ENCODE measurements at regions not wholly inside any gene's neighbourhood (a gene's known extent, or its start where the extent isn't known, plus 50 kb on each side); places are given as distances from the start of the nearest gene placed in this dataset.

- Histone ChIP-seq H3K36me3 (ENCODE audit: insufficient read depth, low read length) (no peaks in the 10 kb centered on the region), H3K27ac (no peak overlapping the region), H3K9me3 (ENCODE audit: low read depth, low read length) (no peaks in the 10 kb centered on the region), H3K9ac (ENCODE audit: insufficient read length) (no peak overlapping the region), H3K4me3 (no peak overlapping the region)
- no peak for TF ChIP-seq FOXP2 (optimal IDR thresholded peaks at IDR 0.05; ENCODE audit: control extremely low read depth, extremely low read length, insufficient read depth)
- TF ChIP-seq EZH2 (IDR thresholded peaks at IDR 0.05) = no peak
- no peak for TF ChIP-seq POLR2AphosphoS5 (IDR thresholded peaks at IDR 0.05; ENCODE audit: borderline replicate concordance, low read depth, low read length)
- no peak for DNase-seq (ENCODE audit: low read depth, low spot score)
These were observed 79.6 kb upstream of the NECTIN1 start for GRCh38 chr11:119808407-119809185.

DNA sequence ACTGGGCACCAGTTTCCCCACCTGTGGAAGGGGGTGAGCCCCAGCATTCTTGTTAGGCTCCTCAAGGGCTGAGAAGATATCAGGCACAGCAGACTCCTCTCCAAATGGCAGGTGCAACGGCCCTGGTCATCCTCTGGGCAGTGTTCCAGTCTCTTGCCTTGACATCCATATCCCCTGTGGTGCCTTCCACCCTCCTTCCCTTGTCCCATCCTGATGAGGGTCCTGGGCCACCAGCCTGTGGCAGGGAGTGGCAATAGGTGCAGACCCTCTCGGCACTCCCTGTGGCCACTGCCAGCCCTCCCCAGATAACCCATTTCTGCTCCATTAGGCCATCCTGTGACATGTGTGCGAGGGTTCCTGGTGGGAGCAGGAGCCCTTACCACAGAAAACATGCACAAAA, 78.8 kb upstream of the NECTIN1 start:
- no peak overlapping the region for H3K27ac ChIP-seq
- no peak for TF ChIP-seq POLR2AphosphoS5 (IDR thresholded peaks at IDR 0.05; ENCODE audit: borderline replicate concordance, low read depth, low read length)
- TF ChIP-seq EZH2 (IDR thresholded peaks at IDR 0.05) = no peak
- no peak for TF ChIP-seq FOXP2 (optimal IDR thresholded peaks at IDR 0.05; ENCODE audit: control extremely low read depth, extremely low read length, insufficient read depth)
- no peak overlapping the region for H3K9ac ChIP-seq (ENCODE audit: insufficient read length)
- no peaks in the 10 kb centered on the region for H3K9me3 ChIP-seq (ENCODE audit: low read depth, low read length)
- H3K36me3 ChIP-seq (ENCODE audit: insufficient read depth, low read length) = no peaks in the 10 kb centered on the region
- DNase-seq (ENCODE audit: low read depth, low spot score) = no peak
- no peak overlapping the region for H3K4me3 ChIP-seq

DNA sequence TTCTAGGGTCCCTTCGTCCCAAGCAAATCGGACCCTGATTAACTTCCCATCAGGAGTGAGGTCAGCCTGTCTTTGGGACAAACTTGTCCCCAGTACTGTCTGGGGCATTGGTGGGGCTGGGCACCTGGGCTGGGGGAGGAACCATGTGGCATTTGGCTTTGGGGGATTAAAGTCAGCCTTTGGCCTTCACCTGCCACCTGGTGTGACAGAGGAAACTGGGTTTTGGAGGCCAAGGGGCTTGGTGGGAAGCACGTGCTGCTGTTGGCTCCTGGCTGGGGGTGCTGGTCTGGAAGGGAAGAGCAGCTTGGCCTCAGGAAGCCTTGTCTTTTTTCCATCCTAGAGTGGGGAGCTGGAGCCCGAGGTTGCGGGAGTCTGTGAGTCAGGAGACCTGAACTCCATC, 78.4 kb upstream of the NECTIN1 start:
- Histone ChIP-seq H3K36me3 (ENCODE audit: insufficient read depth, low read length) (no peaks in the 10 kb centered on the region), H3K4me3 (no peak overlapping the region), H3K9ac (ENCODE audit: insufficient read length) (no peak overlapping the region), H3K9me3 (ENCODE audit: low read depth, low read length) (no peaks in the 10 kb centered on the region), H3K27ac (no peak overlapping the region)
- TF ChIP-seq EZH2 (IDR thresholded peaks at IDR 0.05) = no peak
- TF ChIP-seq POLR2AphosphoS5 (IDR thresholded peaks at IDR 0.05; ENCODE audit: borderline replicate concordance, low read depth, low read length) = no peak
- no peak for TF ChIP-seq FOXP2 (optimal IDR thresholded peaks at IDR 0.05; ENCODE audit: control extremely low read depth, extremely low read length, insufficient read depth)
- DNase-seq (ENCODE audit: low read depth, low spot score) = no peak

DNA sequence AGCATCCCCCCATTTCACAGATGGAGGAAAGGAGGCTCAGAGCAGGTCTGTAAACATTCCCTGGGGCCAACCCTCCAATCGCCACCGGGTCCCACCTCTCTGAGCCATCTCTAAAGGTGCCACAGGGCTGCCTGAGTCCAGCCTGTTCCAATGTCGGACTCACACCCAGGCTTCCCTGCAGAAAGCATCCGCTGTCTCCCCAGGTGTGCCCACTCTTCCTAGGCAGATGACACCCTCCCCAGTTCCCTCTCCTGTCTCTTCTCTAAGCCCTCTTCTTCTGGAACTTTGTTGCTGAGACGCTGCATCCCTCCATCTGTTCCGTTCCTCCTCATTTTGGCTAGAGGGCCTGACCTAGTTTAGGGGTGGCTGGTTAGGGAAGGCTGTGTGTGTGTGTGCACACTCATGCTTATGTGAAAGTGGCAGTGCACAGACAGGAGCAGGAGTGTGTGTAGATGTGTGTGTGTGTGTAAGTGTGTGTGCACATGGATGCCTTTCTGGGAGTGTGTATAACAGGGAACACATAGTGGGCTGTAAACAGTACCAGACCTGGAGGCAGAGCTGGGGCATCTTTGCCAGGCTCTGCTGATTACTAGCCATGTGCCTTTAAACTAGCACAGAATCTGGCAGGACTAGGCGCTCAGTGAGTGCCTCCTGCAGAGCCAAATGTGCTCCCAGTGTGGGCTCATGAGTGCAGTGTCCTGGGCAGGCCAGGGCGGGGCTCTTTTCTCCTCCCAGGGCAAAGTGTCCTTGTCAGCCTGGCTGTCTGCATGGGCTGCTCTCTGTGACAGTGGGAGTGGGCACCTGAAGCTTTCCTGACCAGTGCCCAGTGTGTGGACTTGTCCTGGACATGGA, 77.3 kb upstream of the NECTIN1 start:
- no peak for DNase-seq (ENCODE audit: low read depth, low spot score)
- Histone ChIP-seq H3K27ac (no peak overlapping the region), H3K9ac (ENCODE audit: insufficient read length) (no peak overlapping the region), H3K36me3 (ENCODE audit: insufficient read depth, low read length) (no peaks in the 10 kb centered on the region), H3K9me3 (ENCODE audit: low read depth, low read length) (no peaks in the 10 kb centered on the region), H3K4me3 (no peak overlapping the region)
- TF ChIP-seq POLR2AphosphoS5 (IDR thresholded peaks at IDR 0.05; ENCODE audit: borderline replicate concordance, low read depth, low read length) = no peak
- TF ChIP-seq FOXP2 (optimal IDR thresholded peaks at IDR 0.05; ENCODE audit: control extremely low read depth, extremely low read length, insufficient read depth) = no peak
- no peak for TF ChIP-seq EZH2 (IDR thresholded peaks at IDR 0.05)

- H3K9me3 ChIP-seq (ENCODE audit: low read depth, low read length) = no peaks in the 10 kb centered on the region
- no peak for TF ChIP-seq POLR2AphosphoS5 (IDR thresholded peaks at IDR 0.05; ENCODE audit: borderline replicate concordance, low read depth, low read length)
- TF ChIP-seq FOXP2 (optimal IDR thresholded peaks at IDR 0.05; ENCODE audit: control extremely low read depth, extremely low read length, insufficient read depth) = no peak
- no peak for TF ChIP-seq EZH2 (IDR thresholded peaks at IDR 0.05)
- no peak overlapping the region for H3K27ac ChIP-seq
- no peak overlapping the region for H3K4me3 ChIP-seq
- H3K36me3 ChIP-seq (ENCODE audit: insufficient read depth, low read length) = no peaks in the 10 kb centered on the region
- H3K9ac ChIP-seq (ENCODE audit: insufficient read length) = no peak overlapping the region
- DNase-seq (ENCODE audit: low read depth, low spot score) = no peak
These were observed 76.7 kb upstream of the NECTIN1 start for GRCh38 chr11:119805663-119806062.

GRCh38 chr11:119804698-119805097, 75.7 kb upstream of the NECTIN1 start:
- H3K4me3 ChIP-seq = no peak overlapping the region
- H3K9me3 ChIP-seq (ENCODE audit: low read depth, low read length) = no peaks in the 10 kb centered on the region
- TF ChIP-seq POLR2AphosphoS5 (IDR thresholded peaks at IDR 0.05; ENCODE audit: borderline replicate concordance, low read depth, low read length) (no peak), FOXP2 (optimal IDR thresholded peaks at IDR 0.05; ENCODE audit: control extremely low read depth, extremely low read length, insufficient read depth) (no peak), EZH2 (IDR thresholded peaks at IDR 0.05) (no peak)
- no peak for DNase-seq (ENCODE audit: low read depth, low spot score)
- no peak overlapping the region for H3K27ac ChIP-seq
- H3K36me3 ChIP-seq (ENCODE audit: insufficient read depth, low read length) = no peaks in the 10 kb centered on the region
- H3K9ac ChIP-seq (ENCODE audit: insufficient read length) = no peak overlapping the region

DNA sequence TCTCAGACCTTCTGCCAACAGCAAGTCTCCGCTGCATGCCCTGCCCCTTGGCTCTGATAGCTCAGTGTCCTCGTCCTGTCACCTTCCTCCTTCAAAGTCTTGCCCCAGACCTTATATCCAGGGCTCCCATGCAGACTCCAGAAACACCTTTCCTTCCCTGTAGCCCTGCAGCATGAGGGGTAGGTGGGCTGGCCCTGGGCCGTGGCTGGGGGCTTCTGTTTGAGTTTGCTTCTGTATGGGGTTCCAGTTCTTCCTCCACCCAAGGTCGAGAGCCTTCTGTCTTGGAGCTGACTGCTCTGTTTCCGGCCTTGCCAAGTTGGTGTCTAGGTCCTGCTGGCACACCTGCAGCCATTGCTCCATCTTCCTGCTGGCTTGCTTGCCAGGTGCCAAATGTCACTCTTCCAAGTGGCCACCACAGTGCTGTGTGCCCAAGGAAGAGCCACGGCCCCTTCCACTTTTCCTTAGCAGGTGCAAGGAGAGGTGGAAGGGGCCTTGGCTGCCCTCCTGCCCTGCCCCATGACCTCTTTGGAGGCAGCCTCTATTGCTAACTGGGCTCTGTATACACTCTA, 74.8 kb upstream of the NECTIN1 start:
- Histone ChIP-seq H3K9me3 (ENCODE audit: low read depth, low read length) (no peaks in the 10 kb centered on the region), H3K4me3 (no peak overlapping the region), H3K36me3 (ENCODE audit: insufficient read depth, low read length) (no peaks in the 10 kb centered on the region), H3K9ac (ENCODE audit: insufficient read length) (no peak overlapping the region), H3K27ac (no peak overlapping the region)
- TF ChIP-seq FOXP2 (optimal IDR thresholded peaks at IDR 0.05; ENCODE audit: control extremely low read depth, extremely low read length, insufficient read depth) = no peak
- TF ChIP-seq EZH2 (IDR thresholded peaks at IDR 0.05) = no peak
- no peak for TF ChIP-seq POLR2AphosphoS5 (IDR thresholded peaks at IDR 0.05; ENCODE audit: borderline replicate concordance, low read depth, low read length)
- no peak for DNase-seq (ENCODE audit: low read depth, low spot score)

DNA sequence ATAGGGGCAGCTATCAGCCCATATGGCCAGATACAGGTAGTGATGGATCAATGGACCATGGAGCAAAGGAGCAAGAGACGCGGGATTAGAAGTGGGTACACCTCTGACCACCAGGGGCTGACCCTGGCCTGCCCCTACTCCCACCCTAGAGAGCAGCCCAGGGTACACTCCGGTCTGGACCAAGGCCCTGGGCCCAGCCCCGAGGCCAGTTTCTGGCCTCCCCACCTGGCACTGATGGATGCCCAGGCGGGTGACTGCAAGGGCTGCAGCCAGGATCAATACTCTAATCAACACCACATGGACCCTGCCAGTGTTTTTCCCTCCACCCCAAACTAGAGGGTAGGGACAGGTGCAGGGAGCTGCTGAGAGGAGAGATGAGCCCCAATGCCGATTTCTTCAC, 74.1 kb upstream of the NECTIN1 start:
- no peak overlapping the region for H3K27ac ChIP-seq
- TF ChIP-seq EZH2 (IDR thresholded peaks at IDR 0.05) (no peak), POLR2AphosphoS5 (IDR thresholded peaks at IDR 0.05; ENCODE audit: borderline replicate concordance, low read depth, low read length) (no peak), FOXP2 (optimal IDR thresholded peaks at IDR 0.05; ENCODE audit: control extremely low read depth, extremely low read length, insufficient read depth) (no peak)

More for the DNA sequence above, 74.1 kb upstream of the NECTIN1 start:
- Histone ChIP-seq H3K4me3 (no peak overlapping the region), H3K9ac (ENCODE audit: insufficient read length) (no peak overlapping the region), H3K9me3 (ENCODE audit: low read depth, low read length) (no peaks in the 10 kb centered on the region), H3K36me3 (ENCODE audit: insufficient read depth, low read length) (no peaks in the 10 kb centered on the region)
- DNase-seq (ENCODE audit: low read depth, low spot score) = no peak

Data from SK-N-MC (cell line).